ENCODE measurements at regions not wholly inside any gene's neighbourhood (a gene's known extent, or its start where the extent isn't known, plus 50 kb on each side); places are given as distances from the start of the nearest gene placed in this dataset.

GRCh38 chrX:9188117-9188516 is 154.2 kb upstream of the FAM9B start:
- ChIA-PET POLR2A (no interaction called here), CTCF (no interaction called here)
- H3K9me3 ChIP-seq (ENCODE audit: control insufficient read depth, insufficient read depth, low read depth, low read length): no peaks in the 10 kb centered on the region
- no peaks in the 10 kb centered on the region for H3K36me3 ChIP-seq (ENCODE audit: control insufficient read depth in 2 of 2, insufficient read depth in 1 of 2, low read length in 2 of 2)
- TF ChIP-seq ZSCAN18 (tag by site-specific recombination; IDR thresholded peaks at IDR 0.05): no peak
- TF ChIP-seq, protein P1, sequence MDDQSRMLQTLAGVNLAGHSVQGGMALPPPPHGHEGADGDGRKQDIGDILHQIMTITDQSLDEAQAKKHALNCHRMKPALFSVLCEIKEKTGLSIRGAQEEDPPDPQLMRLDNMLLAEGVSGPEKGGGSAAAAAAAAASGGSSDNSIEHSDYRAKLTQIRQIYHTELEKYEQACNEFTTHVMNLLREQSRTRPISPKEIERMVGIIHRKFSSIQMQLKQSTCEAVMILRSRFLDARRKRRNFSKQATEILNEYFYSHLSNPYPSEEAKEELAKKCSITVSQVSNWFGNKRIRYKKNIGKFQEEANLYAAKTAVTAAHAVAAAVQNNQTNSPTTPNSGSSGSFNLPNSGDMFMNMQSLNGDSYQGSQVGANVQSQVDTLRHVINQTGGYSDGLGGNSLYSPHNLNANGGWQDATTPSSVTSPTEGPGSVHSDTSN (CRISPR knock-in tag; IDR thresholded peaks at IDR 0.05): no peak
- no peak for TF ChIP-seq ZNF398 (tag by site-specific recombination; IDR thresholded peaks at IDR 0.05)
- no peak for TF ChIP-seq GLI4 (tag by site-specific recombination; IDR thresholded peaks at IDR 0.05)
- TF ChIP-seq, protein P2, sequence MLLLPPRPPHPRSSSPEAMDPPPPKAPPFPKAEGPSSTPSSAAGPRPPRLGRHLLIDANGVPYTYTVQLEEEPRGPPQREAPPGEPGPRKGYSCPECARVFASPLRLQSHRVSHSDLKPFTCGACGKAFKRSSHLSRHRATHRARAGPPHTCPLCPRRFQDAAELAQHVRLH (tag by site-specific recombination; IDR thresholded peaks at IDR 0.05): no peak
- no peak for TF ChIP-seq ZNF416 (tag by site-specific recombination; IDR thresholded peaks at IDR 0.05)
- TF ChIP-seq ZNF560 (tag by site-specific recombination; IDR thresholded peaks at IDR 0.05; ENCODE audit: borderline replicate concordance): no peak
- TF ChIP-seq ZNF596 (tag by site-specific recombination; IDR thresholded peaks at IDR 0.05): no peak
- TF ChIP-seq GFI1B (tag by site-specific recombination; IDR thresholded peaks at IDR 0.05): no peak
- TF ChIP-seq ZNF112 (tag by site-specific recombination; IDR thresholded peaks at IDR 0.05): no peak
- no peak for TF ChIP-seq ZSCAN16 (tag by site-specific recombination; IDR thresholded peaks at IDR 0.05)
- TF ChIP-seq ZFP3 (tag by site-specific recombination; IDR thresholded peaks at IDR 0.05; ENCODE audit: low read depth): no peak
- TF ChIP-seq ZNF174 (tag by site-specific recombination; IDR thresholded peaks at IDR 0.05): no peak
- no peak for TF ChIP-seq ZNF785 (tag by site-specific recombination; IDR thresholded peaks at IDR 0.05)
- no peak overlapping the region for H3K4me3 ChIP-seq (ENCODE audit: low read depth, low read length)
- no peaks in the 10 kb centered on the region for H3K4me1 ChIP-seq (ENCODE audit: control insufficient read depth, insufficient read depth, low read length)
- H3K27ac ChIP-seq (ENCODE audit: extremely low read depth, low read depth, low read length): no peak overlapping the region

DNA sequence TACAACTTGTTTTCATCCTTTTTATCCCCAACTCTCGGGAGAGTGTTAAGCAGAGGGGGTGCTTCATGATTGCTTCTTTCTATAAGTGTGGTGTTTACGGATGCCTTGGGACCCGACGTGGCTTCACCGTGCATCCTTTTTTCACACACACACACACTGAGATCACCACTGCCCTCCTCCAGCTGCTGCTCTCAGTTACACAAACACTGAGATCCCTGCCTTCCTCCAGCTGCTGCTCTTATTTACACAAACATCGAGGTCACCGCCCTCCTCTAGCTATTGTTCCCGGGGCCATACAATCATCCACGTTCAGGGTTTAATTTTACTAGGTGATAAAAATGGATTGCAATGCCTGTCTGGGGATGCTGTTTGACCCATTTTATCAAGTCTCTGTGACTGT is 155.4 kb upstream of the FAM9B start:
- no peaks in the 10 kb centered on the region for H3K4me1 ChIP-seq (ENCODE audit: control insufficient read depth, insufficient read depth, low read length)
- H3K36me3 ChIP-seq (ENCODE audit: control insufficient read depth in 2 of 2, insufficient read depth in 1 of 2, low read length in 2 of 2): no peaks in the 10 kb centered on the region
- CTCF ChIA-PET: no interaction called here
- H3K9me3 ChIP-seq (ENCODE audit: control insufficient read depth, insufficient read depth, low read depth, low read length): no peaks in the 10 kb centered on the region
- no peak overlapping the region for H3K27ac ChIP-seq (ENCODE audit: extremely low read depth, low read depth, low read length)
- TF ChIP-seq, protein P1 (CRISPR knock-in tag; IDR thresholded peaks at IDR 0.05): no peak
- TF ChIP-seq GLI4 (tag by site-specific recombination; IDR thresholded peaks at IDR 0.05) (no peak), ZNF404 (tag by site-specific recombination; IDR thresholded peaks at IDR 0.05) (no peak), ZBTB8A (tag by site-specific recombination; IDR thresholded peaks at IDR 0.05) (no peak), ZNF24 (tag by site-specific recombination; IDR thresholded peaks at IDR 0.05) (no peak), ZNF184 (tag by site-specific recombination; IDR thresholded peaks at IDR 0.05) (no peak), ZFHX2 (tag by site-specific recombination; conservative IDR thresholded peaks at IDR 0.05) (no peak), ZNF623 (tag by site-specific recombination; IDR thresholded peaks at IDR 0.05) (no peak), ZNF324 (tag by site-specific recombination; IDR thresholded peaks at IDR 0.05) (no peak), ZNF791 (tag by site-specific recombination; IDR thresholded peaks at IDR 0.05) (no peak), ZNF169 (tag by site-specific recombination; IDR thresholded peaks at IDR 0.05) (no peak), ZNF658 (tag by site-specific recombination; IDR thresholded peaks at IDR 0.05) (no peak), ZNF133 (tag by site-specific recombination; IDR thresholded peaks at IDR 0.05) (no peak), ZNF354C (tag by site-specific recombination; IDR thresholded peaks at IDR 0.05; ENCODE audit: borderline replicate concordance, low read depth) (no peak)
- TF ChIP-seq, protein P3, sequence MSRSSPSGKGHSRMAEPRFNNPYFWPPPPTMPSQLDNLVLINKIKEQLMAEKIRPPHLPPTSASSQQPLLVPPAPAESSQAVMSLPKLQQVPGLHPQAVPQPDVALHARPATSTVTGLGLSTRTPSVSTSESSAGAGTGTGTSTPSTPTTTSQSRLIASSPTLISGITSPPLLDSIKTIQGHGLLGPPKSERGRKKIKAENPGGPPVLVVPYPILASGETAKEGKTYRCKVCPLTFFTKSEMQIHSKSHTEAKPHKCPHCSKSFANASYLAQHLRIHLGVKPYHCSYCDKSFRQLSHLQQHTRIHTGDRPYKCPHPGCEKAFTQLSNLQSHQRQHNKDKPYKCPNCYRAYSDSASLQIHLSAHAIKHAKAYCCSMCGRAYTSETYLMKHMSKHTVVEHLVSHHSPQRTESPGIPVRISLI (tag by site-specific recombination; IDR thresholded peaks at IDR 0.05): no peak
- H3K4me3 ChIP-seq (ENCODE audit: low read depth, low read length): no peak overlapping the region
- POLR2A ChIA-PET: no interaction called here
